ENCODE measurements at regions not wholly inside any gene's neighbourhood (a gene's known extent, or its start where the extent isn't known, plus 50 kb on each side); places are given as distances from the start of the nearest gene placed in this dataset.
A peak's percentile ranks its signal among the peaks of the same experiment; 100 is the strongest.

GRCh38 chr3:157606011-157606851 lies 103.0 kb upstream of the VEPH1 start:
- peak; percentile 75 for DNase-seq (ENCODE audit: low read depth)

DNA sequence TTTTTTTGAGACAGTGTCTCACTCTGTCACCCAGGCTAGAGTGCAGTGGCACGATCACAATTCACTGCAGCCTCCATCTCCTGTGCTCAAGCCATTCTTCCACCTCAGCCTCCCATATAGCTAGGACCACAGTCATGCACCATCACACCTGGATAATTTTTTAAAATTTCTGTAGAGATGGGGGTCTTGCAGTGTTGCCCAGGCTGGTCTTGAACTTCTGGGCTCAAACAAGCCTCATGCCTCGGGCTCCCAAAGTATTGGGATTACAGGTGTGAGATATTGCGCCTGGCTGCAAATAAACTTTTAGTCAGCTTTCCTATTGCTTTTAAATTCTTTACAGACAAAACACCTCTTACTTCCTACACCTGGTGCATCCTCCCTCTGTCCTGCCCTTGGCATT lies 102.1 kb upstream of the VEPH1 start:
- no peak overlapping the region for H3K4me3 ChIP-seq (replicated peaks; ENCODE audit: low read depth, low read length)
- DNase-seq (ENCODE audit: low read depth), result no peak
- TF ChIP-seq CTCF (IDR thresholded peaks at IDR 0.05; ENCODE audit: low read length, missing control alignments), result no peak

More at GRCh38 chr3:157606011-157606851, 103.0 kb upstream of the VEPH1 start:
- H3K4me3 ChIP-seq (replicated peaks; ENCODE audit: low read depth, low read length), result no peak overlapping the region
- peak; percentile 89 for TF ChIP-seq CTCF (IDR thresholded peaks at IDR 0.05; ENCODE audit: low read length, missing control alignments)

GRCh38 chr3:157602424-157602823 lies 99.2 kb upstream of the VEPH1 start:
- DNase-seq (ENCODE audit: low read depth), result no peak
- no peak overlapping the region for H3K4me3 ChIP-seq (replicated peaks; ENCODE audit: low read depth, low read length)

DNA sequence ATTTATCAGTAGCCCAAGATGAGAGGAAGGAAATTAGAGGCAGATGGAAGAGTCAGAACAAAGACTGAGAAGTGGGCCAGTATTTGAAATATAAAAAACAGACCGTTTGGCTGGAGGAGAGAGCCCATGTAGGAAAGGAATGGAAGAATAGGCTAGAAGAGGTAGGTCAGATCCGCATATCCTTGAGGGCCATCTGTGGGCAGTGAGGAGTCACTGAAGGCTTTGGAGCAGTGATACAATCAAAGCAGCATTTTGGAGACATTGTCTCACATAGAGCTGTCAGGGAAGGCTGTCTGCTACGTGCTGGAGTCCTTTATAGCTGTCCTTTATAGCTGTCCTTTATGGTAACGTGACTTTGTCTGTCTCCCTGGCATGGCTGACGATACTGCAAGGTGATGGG lies 92.0 kb upstream of the VEPH1 start:
- TF ChIP-seq CTCF (IDR thresholded peaks at IDR 0.05; ENCODE audit: low read length, missing control alignments), result no peak
- DNase-seq (ENCODE audit: low read depth), result no peak

More at GRCh38 chr3:157602424-157602823, 99.2 kb upstream of the VEPH1 start:
- TF ChIP-seq CTCF (IDR thresholded peaks at IDR 0.05; ENCODE audit: low read length, missing control alignments), result no peak

DNA sequence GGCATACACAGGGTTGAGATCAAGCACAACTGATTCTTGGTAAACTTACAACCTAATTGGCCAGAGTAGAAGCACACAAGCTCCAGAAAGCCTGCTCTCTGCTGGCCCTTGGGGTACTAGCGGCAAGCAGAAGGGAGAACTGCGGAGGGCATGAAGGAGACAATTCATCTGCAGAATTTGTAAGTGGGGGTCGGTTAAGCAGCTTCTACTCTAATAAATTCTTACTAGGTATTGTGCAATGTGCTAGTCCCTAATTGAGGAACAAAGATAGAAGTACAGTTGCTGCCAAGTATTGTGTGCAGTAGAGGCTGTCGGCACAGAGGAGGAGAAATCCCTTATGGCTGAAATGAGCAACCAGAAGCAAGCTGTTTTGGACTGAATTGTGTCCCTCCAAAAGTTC lies 91.2 kb upstream of the VEPH1 start:
- TF ChIP-seq CTCF (IDR thresholded peaks at IDR 0.05; ENCODE audit: low read length, missing control alignments), result peak; percentile 50
- no peak overlapping the region for H3K4me3 ChIP-seq (replicated peaks; ENCODE audit: low read depth, low read length)
- DNase-seq (ENCODE audit: low read depth), result peak; percentile 74

More for the DNA sequence above, 92.0 kb upstream of the VEPH1 start:
- no peak overlapping the region for H3K4me3 ChIP-seq (replicated peaks; ENCODE audit: low read depth, low read length)

GRCh38 chr3:157592769-157593168 lies 89.6 kb upstream of the VEPH1 start:
- TF ChIP-seq CTCF (IDR thresholded peaks at IDR 0.05; ENCODE audit: low read length, missing control alignments), result no peak
- DNase-seq (ENCODE audit: low read depth), result no peak
- H3K4me3 ChIP-seq (replicated peaks; ENCODE audit: low read depth, low read length), result no peak overlapping the region

DNA sequence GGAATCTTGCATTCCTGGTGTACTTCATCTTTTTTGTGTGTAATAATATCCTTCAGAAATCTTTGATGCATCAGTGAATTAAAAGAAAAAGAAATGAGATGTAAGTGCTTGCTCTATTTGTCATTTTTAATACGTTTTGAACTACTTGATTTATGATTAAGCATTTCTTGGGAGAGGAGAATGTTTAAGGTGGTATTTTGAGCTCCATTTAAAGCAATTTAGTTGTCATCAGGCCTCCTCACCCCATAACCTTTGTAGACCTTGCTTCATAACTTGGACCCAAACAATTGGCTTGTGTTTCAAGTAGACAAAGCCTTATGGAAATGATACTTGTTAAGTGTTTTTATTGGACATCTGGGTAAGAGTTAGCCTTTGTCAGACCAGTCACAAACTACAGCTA lies 87.1 kb upstream of the VEPH1 start:
- no peak for DNase-seq (ENCODE audit: low read depth)
- no peak overlapping the region for H3K4me3 ChIP-seq (replicated peaks; ENCODE audit: low read depth, low read length)
- TF ChIP-seq CTCF (IDR thresholded peaks at IDR 0.05; ENCODE audit: low read length, missing control alignments), result no peak
